Retinal pigment epithelial cell (primary cell): ENCODE measurements at regions not wholly inside any gene's neighbourhood (a gene's known extent, or its start where the extent isn't known, plus 50 kb on each side); places are given as distances from the start of the nearest gene placed in this dataset.

ENCODE experiments used
- DNase-seq: peaks from one replicate; pipeline ENCODE4 v3.0.0-alpha.2; 2010; ENCODE audit warnings: low read depth
- H3K4me3 ChIP-seq: 2 replicates; pipeline ENCODE4 v1.5.1; 2011; ENCODE audit warnings: mild to moderate bottlenecking, low read length, control low read depth, moderate library complexity
- TF ChIP-seq, protein P1 (sequence below): conservative IDR thresholded peaks from 2 replicates; pipeline ENCODE4 v1.5.1; 2011; ENCODE audit warnings: low read depth, low read length, control low read depth, inconsistent platforms

- H3K4me3 ChIP-seq: no peak overlapping the region
- DNase-seq: no peak
- TF ChIP-seq, protein P1, sequence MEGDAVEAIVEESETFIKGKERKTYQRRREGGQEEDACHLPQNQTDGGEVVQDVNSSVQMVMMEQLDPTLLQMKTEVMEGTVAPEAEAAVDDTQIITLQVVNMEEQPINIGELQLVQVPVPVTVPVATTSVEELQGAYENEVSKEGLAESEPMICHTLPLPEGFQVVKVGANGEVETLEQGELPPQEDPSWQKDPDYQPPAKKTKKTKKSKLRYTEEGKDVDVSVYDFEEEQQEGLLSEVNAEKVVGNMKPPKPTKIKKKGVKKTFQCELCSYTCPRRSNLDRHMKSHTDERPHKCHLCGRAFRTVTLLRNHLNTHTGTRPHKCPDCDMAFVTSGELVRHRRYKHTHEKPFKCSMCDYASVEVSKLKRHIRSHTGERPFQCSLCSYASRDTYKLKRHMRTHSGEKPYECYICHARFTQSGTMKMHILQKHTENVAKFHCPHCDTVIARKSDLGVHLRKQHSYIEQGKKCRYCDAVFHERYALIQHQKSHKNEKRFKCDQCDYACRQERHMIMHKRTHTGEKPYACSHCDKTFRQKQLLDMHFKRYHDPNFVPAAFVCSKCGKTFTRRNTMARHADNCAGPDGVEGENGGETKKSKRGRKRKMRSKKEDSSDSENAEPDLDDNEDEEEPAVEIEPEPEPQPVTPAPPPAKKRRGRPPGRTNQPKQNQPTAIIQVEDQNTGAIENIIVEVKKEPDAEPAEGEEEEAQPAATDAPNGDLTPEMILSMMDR: no peak
These were observed 158.6 kb upstream of the CDH8 start for GRCh38 chr16:62194828-62195227.

- TF ChIP-seq, protein P1: peak; percentile 88
- no peak overlapping the region for H3K4me3 ChIP-seq
- peak; percentile 4 for DNase-seq
These were observed 154.2 kb upstream of the CDH8 start for GRCh38 chr16:62190426-62190825.

DNA sequence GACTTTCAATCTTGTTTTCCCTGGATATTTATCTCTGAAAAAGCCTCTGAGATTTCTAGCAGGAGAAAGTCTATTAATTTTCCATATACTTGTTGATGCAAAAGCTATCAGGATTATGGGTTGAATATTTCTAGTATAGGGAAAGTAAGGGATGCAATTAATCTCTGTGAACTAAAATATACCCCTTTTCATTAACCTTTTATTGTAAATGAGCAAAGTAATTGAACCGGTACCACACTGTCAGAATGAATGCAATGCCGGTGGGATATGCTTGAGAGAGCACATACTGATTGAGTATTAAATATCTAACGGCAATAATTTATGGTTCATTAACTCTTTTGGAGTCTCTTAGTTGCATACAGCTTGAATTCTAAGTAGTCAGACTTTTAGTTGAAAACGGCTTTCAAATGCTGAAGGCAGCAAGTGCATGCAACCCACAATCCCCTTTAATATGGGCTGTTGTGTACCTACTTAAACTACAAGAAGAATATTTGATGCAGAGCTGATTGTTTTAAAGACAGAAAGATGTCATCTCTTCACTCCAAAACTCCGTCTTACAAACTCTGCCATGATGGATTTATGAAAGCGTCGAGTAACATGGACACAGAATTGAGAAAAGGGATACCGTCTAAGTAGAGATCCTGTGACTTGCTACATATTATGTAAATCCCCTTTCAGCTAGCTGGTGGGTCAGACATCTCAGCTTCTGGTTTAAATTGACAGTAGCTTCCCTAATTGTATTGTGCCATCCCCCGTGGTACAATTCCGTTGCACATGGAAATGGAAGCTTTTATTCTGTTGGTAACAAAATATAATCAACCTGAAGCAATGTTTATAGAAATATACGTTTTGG is 141.3 kb upstream of the CDH8 start:
- no peak for DNase-seq
- TF ChIP-seq, protein P1: no peak
- H3K4me3 ChIP-seq: no peak overlapping the region

DNA sequence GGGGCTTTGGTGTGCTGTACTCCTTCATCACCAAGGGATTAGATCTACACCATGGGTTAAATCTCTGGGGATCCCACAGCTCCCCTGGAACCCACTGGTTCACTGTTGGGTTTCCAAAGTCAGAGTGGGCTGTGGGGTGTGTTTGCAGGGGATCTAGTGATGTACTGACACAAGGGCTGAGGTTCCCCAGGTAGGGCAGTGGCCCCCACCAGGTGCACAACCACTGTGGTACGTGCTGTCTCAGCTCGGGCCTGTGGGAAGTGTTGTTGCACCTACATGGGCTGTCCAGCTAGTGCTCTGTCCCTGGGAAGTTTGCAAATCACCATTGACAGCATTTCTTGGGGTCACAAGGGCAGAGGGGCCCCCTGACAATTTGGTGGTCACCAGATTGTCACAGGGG is 134.4 kb upstream of the CDH8 start:
- TF ChIP-seq, protein P1: no peak
- no peak overlapping the region for H3K4me3 ChIP-seq
- DNase-seq: no peak

GRCh38 chr16:62167551-62167950 is 131.3 kb upstream of the CDH8 start:
- no peak overlapping the region for H3K4me3 ChIP-seq
- DNase-seq: no peak
- TF ChIP-seq, protein P1: no peak

- TF ChIP-seq, protein P1: no peak
- no peak for DNase-seq
- no peak overlapping the region for H3K4me3 ChIP-seq
These were observed 121.3 kb upstream of the CDH8 start for GRCh38 chr16:62157544-62157943.

GRCh38 chr16:62156971-62157370 is 120.7 kb upstream of the CDH8 start:
- DNase-seq: no peak
- TF ChIP-seq, protein P1: no peak
- H3K4me3 ChIP-seq: no peak overlapping the region
